RPMI7951 (cell line): ENCODE measurements at regions not wholly inside any gene's neighbourhood (a gene's known extent, or its start where the extent isn't known, plus 50 kb on each side); places are given as distances from the start of the nearest gene placed in this dataset.

Experiments
- DNase-seq: peaks from one replicate; pipeline ENCODE4 v3.0.0-alpha.2; 2012; ENCODE audit warnings: low read depth

GRCh38 chr18:10312326-10313015 is 142.0 kb upstream of the APCDD1 start:
- peak; percentile 70 for DNase-seq

- no peak for DNase-seq
Observed at GRCh38 chr18:10313016-10313342, 141.5 kb upstream of the APCDD1 start.

GRCh38 chr18:10314066-10314465 is 140.4 kb upstream of the APCDD1 start:
- no peak for DNase-seq

GRCh38 chr18:10315522-10315921 is 138.9 kb upstream of the APCDD1 start:
- no peak for DNase-seq

GRCh38 chr18:10316778-10317177 is 137.7 kb upstream of the APCDD1 start:
- no peak for DNase-seq

- no peak for DNase-seq
Observed at GRCh38 chr18:10317864-10318690, 136.4 kb upstream of the APCDD1 start.

- no peak for DNase-seq
Observed at GRCh38 chr18:10318691-10318970, 135.8 kb upstream of the APCDD1 start.

GRCh38 chr18:10319026-10319425 is 135.4 kb upstream of the APCDD1 start:
- DNase-seq: no peak

- DNase-seq: no peak
Observed at GRCh38 chr18:10319914-10320600, 134.4 kb upstream of the APCDD1 start.

GRCh38 chr18:10320791-10321190 is 133.6 kb upstream of the APCDD1 start:
- peak; percentile 76 for DNase-seq

- DNase-seq: no peak
Observed at GRCh38 chr18:10321576-10321975, 132.9 kb upstream of the APCDD1 start.

- no peak for DNase-seq
Observed at GRCh38 chr18:10322004-10322403, 132.4 kb upstream of the APCDD1 start.

GRCh38 chr18:10322435-10322834 is 132.0 kb upstream of the APCDD1 start:
- peak; percentile 54 for DNase-seq

- DNase-seq: peak; percentile 59
Observed at GRCh38 chr18:10329101-10329500, 125.3 kb upstream of the APCDD1 start.

- DNase-seq: no peak
Observed at GRCh38 chr18:10330428-10330827, 124.0 kb upstream of the APCDD1 start.

GRCh38 chr18:10332452-10332851 is 122.0 kb upstream of the APCDD1 start:
- no peak for DNase-seq

- DNase-seq: no peak
Observed at GRCh38 chr18:10336749-10337350, 117.6 kb upstream of the APCDD1 start.

GRCh38 chr18:10340821-10341220 is 113.6 kb upstream of the APCDD1 start:
- no peak for DNase-seq

- no peak for DNase-seq
Observed at GRCh38 chr18:10343778-10344177, 110.7 kb upstream of the APCDD1 start.

- no peak for DNase-seq
Observed at GRCh38 chr18:10346749-10347415, 107.6 kb upstream of the APCDD1 start.

- DNase-seq: no peak
Observed at GRCh38 chr18:10349561-10349960, 104.9 kb upstream of the APCDD1 start.

GRCh38 chr18:10350661-10351060 is 103.8 kb upstream of the APCDD1 start:
- DNase-seq: no peak
